Adrenal gland (tissue), 5 donors: ENCODE measurements at regions not wholly inside any gene's neighbourhood (a gene's known extent, or its start where the extent isn't known, plus 50 kb on each side); places are given as distances from the start of the nearest gene placed in this dataset.
"Not testable (repeated sequence)": the region's sequence is repeated elsewhere in the genome, so short reads cannot be mapped to it uniquely, and the experiment has no call there.

Experiments used
- CTCF ChIP-seq, 6 experiments: fragments of 450-650 bp in 4 of 6; fragments of 200-600 bp in 2 of 6; sonication (generic) in 1 of 6; IDR thresholded peaks; 1 replicate in 5 of 6; 2 replicates in 1 of 6; pipeline versions ENCODE4 v1.5.1 to v1.8.0; 2016 to 2021; ENCODE audit warnings: antibody characterized with exemption in 6 of 6, mild to moderate bottlenecking in 2 of 6, moderate library complexity in 1 of 6
- POLR2A ChIP-seq, 2 donors: fragments of 450-650 bp; IDR thresholded peaks; one replicate each; pipeline ENCODE4 v1.6.1; 2017; ENCODE audit warnings: antibody characterized with exemption in 2 of 2, mild to moderate bottlenecking in 2 of 2, moderate library complexity in 1 of 2
- donor health status: DM: no; HTN: no; CAD: no.

GRCh38 chr10:4236905-4237304, 451.9 kb upstream of the KLF6 start:
- TF ChIP-seq CTCF, POLR2A (IDR thresholded peaks at IDR 0.05): not testable (repeated sequence)
